Fibroblast of skin of back (primary cell): ENCODE measurements at regions not wholly inside any gene's neighbourhood (a gene's known extent, or its start where the extent isn't known, plus 50 kb on each side); places are given as distances from the start of the nearest gene placed in this dataset.

Experiments
- DNase-seq: peaks from one replicate; pipeline ENCODE4 v3.0.0-alpha.2; 2013

- no peak for DNase-seq
Observed at GRCh38 chr17:65404761-65405160, 156.7 kb downstream of the AXIN2 start.

- DNase-seq: no peak
Observed at GRCh38 chr17:65403626-65404025, 157.8 kb downstream of the AXIN2 start.

GRCh38 chr17:65402513-65403496 lies 158.6 kb downstream of the AXIN2 start:
- no peak for DNase-seq

- DNase-seq: no peak
Observed at GRCh38 chr17:65401561-65401960, 159.9 kb downstream of the AXIN2 start.

- DNase-seq: no peak
Observed at GRCh38 chr17:65400701-65401100, 160.7 kb downstream of the AXIN2 start.

- DNase-seq: no peak
Observed at GRCh38 chr17:65398040-65398787, 163.2 kb downstream of the AXIN2 start.

- DNase-seq: no peak
Observed at GRCh38 chr17:65395924-65396323, 165.5 kb downstream of the AXIN2 start.

- no peak for DNase-seq
Observed at GRCh38 chr17:65394811-65395472, 166.5 kb downstream of the AXIN2 start.

- DNase-seq: no peak
Observed at GRCh38 chr17:65393514-65393913, 167.9 kb downstream of the AXIN2 start.

- peak; percentile 91 for DNase-seq
Observed at GRCh38 chr17:65389949-65390348, 171.5 kb downstream of the AXIN2 start.

- peak; percentile 32 for DNase-seq
Observed at GRCh38 chr17:65389426-65389825, 172.0 kb downstream of the AXIN2 start.

- DNase-seq: no peak
Observed at GRCh38 chr17:65388911-65389310, 172.5 kb downstream of the AXIN2 start.

GRCh38 chr17:65387322-65387721 lies 174.1 kb downstream of the AXIN2 start:
- DNase-seq: no peak

GRCh38 chr17:65385726-65386125 lies 175.7 kb downstream of the AXIN2 start:
- no peak for DNase-seq

- no peak for DNase-seq
Observed at GRCh38 chr17:65385071-65385470, 176.4 kb downstream of the AXIN2 start.

- DNase-seq: no peak
Observed at GRCh38 chr17:65381152-65381551, 180.3 kb downstream of the AXIN2 start.

- DNase-seq: no peak
Observed at GRCh38 chr17:65374966-65375365, 186.5 kb downstream of the AXIN2 start.

GRCh38 chr17:65371702-65372101 lies 189.7 kb downstream of the AXIN2 start:
- no peak for DNase-seq

- no peak for DNase-seq
Observed at GRCh38 chr17:65370669-65371131, 190.7 kb downstream of the AXIN2 start.

GRCh38 chr17:65368341-65368740 lies 193.1 kb downstream of the AXIN2 start:
- no peak for DNase-seq

GRCh38 chr17:65366102-65366844 lies 195.2 kb downstream of the AXIN2 start:
- no peak for DNase-seq

GRCh38 chr17:65365169-65365568 lies 196.3 kb downstream of the AXIN2 start:
- no peak for DNase-seq
